ENCODE measurements at regions not wholly inside any gene's neighbourhood (a gene's known extent, or its start where the extent isn't known, plus 50 kb on each side); places are given as distances from the start of the nearest gene placed in this dataset.

GRCh38 chr4:35867057-35867456 is 377.3 kb downstream of the ARAP2 start:
- ChIA-PET POLR2A (no interaction called here), CTCF (no interaction called here)
- ATAC-seq (ENCODE audit: low read depth) (no peak), DNase-seq (no peak)
- TF ChIP-seq CTCF (IDR thresholded peaks at IDR 0.05): no peak
- Mint-ChIP-seq H3K27ac (no peak overlapping the region), H3K27me3 (no peaks in the 10 kb centered on the region), H3K9me3 (no peaks in the 10 kb centered on the region), H3K36me3 (ENCODE audit: low read depth) (no peaks in the 10 kb centered on the region), H3K4me3 (no peak overlapping the region), H3K4me1 (no peaks in the 10 kb centered on the region)
- intact Hi-C loops (cut with micrococcal nuclease): no loop called here

- Mint-ChIP-seq H3K27me3 (no peaks in the 10 kb centered on the region), H3K36me3 (ENCODE audit: low read depth) (no peaks in the 10 kb centered on the region), H3K4me3 (no peak overlapping the region), H3K27ac (no peak overlapping the region), H3K4me1 (no peaks in the 10 kb centered on the region), H3K9me3 (no peaks in the 10 kb centered on the region)
- ATAC-seq (ENCODE audit: low read depth) (no peak), DNase-seq (no peak)
- no peak for TF ChIP-seq CTCF (IDR thresholded peaks at IDR 0.05)
- CTCF ChIA-PET: no interaction called here
- intact Hi-C loops (cut with micrococcal nuclease): no loop called here
- POLR2A ChIA-PET: no interaction called here
Measured at GRCh38 chr4:35872273-35872672, 372.0 kb downstream of the ARAP2 start.

- Mint-ChIP-seq H3K4me3 (no peak overlapping the region), H3K36me3 (ENCODE audit: low read depth) (no peaks in the 10 kb centered on the region), H3K27ac (no peak overlapping the region), H3K9me3 (no peaks in the 10 kb centered on the region), H3K4me1 (no peaks in the 10 kb centered on the region), H3K27me3 (no peaks in the 10 kb centered on the region)
- ChIA-PET CTCF (no interaction called here), POLR2A (no interaction called here)
- DNase-seq (no peak), ATAC-seq (ENCODE audit: low read depth) (no peak)
- intact Hi-C loops (cut with micrococcal nuclease): no loop called here
- TF ChIP-seq CTCF (IDR thresholded peaks at IDR 0.05): no peak
Measured at GRCh38 chr4:35879479-35879878, 364.8 kb downstream of the ARAP2 start.

- no peaks in the 10 kb centered on the region for H3K9me3 Mint-ChIP-seq
- TF ChIP-seq CTCF (IDR thresholded peaks at IDR 0.05): no peak
- no peaks in the 10 kb centered on the region for H3K36me3 Mint-ChIP-seq (ENCODE audit: low read depth)
- intact Hi-C loops (cut with micrococcal nuclease): no loop called here
- no peak for DNase-seq
- ChIA-PET CTCF (no interaction called here), POLR2A (no interaction called here)
- H3K27me3 Mint-ChIP-seq: no peaks in the 10 kb centered on the region
- no peak for ATAC-seq (ENCODE audit: low read depth)
- H3K4me1 Mint-ChIP-seq: no peaks in the 10 kb centered on the region
- no peak overlapping the region for H3K27ac Mint-ChIP-seq
- H3K4me3 Mint-ChIP-seq: no peak overlapping the region
Measured at GRCh38 chr4:35883108-35883507, 361.2 kb downstream of the ARAP2 start.

- TF ChIP-seq CTCF (IDR thresholded peaks at IDR 0.05): no peak
- no peak overlapping the region for H3K4me3 Mint-ChIP-seq
- intact Hi-C loops (cut with micrococcal nuclease): no loop called here
- no peaks in the 10 kb centered on the region for H3K4me1 Mint-ChIP-seq
- ATAC-seq (ENCODE audit: low read depth) (no peak), DNase-seq (no peak)
- CTCF ChIA-PET: no interaction called here
- no peak overlapping the region for H3K27ac Mint-ChIP-seq
- POLR2A ChIA-PET: no interaction called here
- H3K27me3 Mint-ChIP-seq: no peaks in the 10 kb centered on the region
- H3K9me3 Mint-ChIP-seq: no peaks in the 10 kb centered on the region
- no peaks in the 10 kb centered on the region for H3K36me3 Mint-ChIP-seq (ENCODE audit: low read depth)
Measured at GRCh38 chr4:35884714-35885480, 359.4 kb downstream of the ARAP2 start.

Data from activated B cell treated with CpG ODN at 0.5 μM for 24 hours (primary cell).